ENCODE measurements at regions not wholly inside any gene's neighbourhood (a gene's known extent, or its start where the extent isn't known, plus 50 kb on each side); places are given as distances from the start of the nearest gene placed in this dataset.

- no peaks in the 10 kb centered on the region for H3K4me1 ChIP-seq
- no peak for DNase-seq (ENCODE audit: low spot score in 2 of 2)
- WGBS, 2 donors: 56 to 88% methylated on average over 2 of the region's 2 CpGs
Measured at GRCh38 chr7:18292584-18292983, 203.0 kb upstream of the HDAC9 start.

GRCh38 chr7:18293759-18294158 is 201.8 kb upstream of the HDAC9 start:
- H3K4me1 ChIP-seq: no peaks in the 10 kb centered on the region
- H3K27me3 ChIP-seq: no peaks in the 10 kb centered on the region
- no peaks in the 10 kb centered on the region for H3K36me3 ChIP-seq
- TF ChIP-seq POLR2A (IDR thresholded peaks at IDR 0.05): no peak
- TF ChIP-seq EP300 (IDR thresholded peaks at IDR 0.05): no peak
- no peak for TF ChIP-seq CTCF (IDR thresholded peaks at IDR 0.05)
- DNase-seq (ENCODE audit: low spot score in 2 of 2): no peak
- no peak overlapping the region for H3K27ac ChIP-seq
- WGBS, 2 donors: 87 to 94% methylated on average over 2 of the region's 2 CpGs
- no peaks in the 10 kb centered on the region for H3K9me3 ChIP-seq
- H3K4me3 ChIP-seq: no peak overlapping the region

More at GRCh38 chr7:18292584-18292983, 203.0 kb upstream of the HDAC9 start:
- Histone ChIP-seq H3K27ac (no peak overlapping the region), H3K4me3 (no peak overlapping the region), H3K9me3 (no peaks in the 10 kb centered on the region), H3K36me3 (no peaks in the 10 kb centered on the region), H3K27me3 (no peaks in the 10 kb centered on the region)
- TF ChIP-seq POLR2A (IDR thresholded peaks at IDR 0.05): no peak
- no peak for TF ChIP-seq EP300 (IDR thresholded peaks at IDR 0.05)
- no peak for TF ChIP-seq CTCF (IDR thresholded peaks at IDR 0.05)

GRCh38 chr7:18294411-18294810 is 201.1 kb upstream of the HDAC9 start:
- TF ChIP-seq EP300 (IDR thresholded peaks at IDR 0.05) (peak in 1 of 2 donors; percentile 48), POLR2A (IDR thresholded peaks at IDR 0.05) (no peak)
- Histone ChIP-seq H3K4me1 (no peaks in the 10 kb centered on the region), H3K36me3 (no peaks in the 10 kb centered on the region), H3K27me3 (no peaks in the 10 kb centered on the region), H3K4me3 (no peak overlapping the region), H3K9me3 (no peaks in the 10 kb centered on the region), H3K27ac (no peak overlapping the region)
- DNase-seq (ENCODE audit: low spot score in 2 of 2): no peak
- WGBS, 2 donors: 80 to 90% methylated on average over 4 of the region's 4 CpGs

GRCh38 chr7:18295781-18296423 is 199.6 kb upstream of the HDAC9 start:
- no peak overlapping the region for H3K27ac ChIP-seq
- H3K4me3 ChIP-seq: no peak overlapping the region
- DNase-seq (ENCODE audit: low spot score in 2 of 2): no peak
- no peaks in the 10 kb centered on the region for H3K36me3 ChIP-seq
- TF ChIP-seq CTCF (IDR thresholded peaks at IDR 0.05) (no peak), EP300 (IDR thresholded peaks at IDR 0.05) (no peak), POLR2A (IDR thresholded peaks at IDR 0.05) (no peak)
- H3K4me1 ChIP-seq: no peaks in the 10 kb centered on the region
- no peaks in the 10 kb centered on the region for H3K27me3 ChIP-seq
- WGBS, 2 donors: 63 to 68% methylated on average over 3 of the region's 3 CpGs
- H3K9me3 ChIP-seq: no peaks in the 10 kb centered on the region

- TF ChIP-seq EP300 (IDR thresholded peaks at IDR 0.05): no peak
- TF ChIP-seq CTCF (IDR thresholded peaks at IDR 0.05): no peak
- no peak for TF ChIP-seq POLR2A (IDR thresholded peaks at IDR 0.05)
- Histone ChIP-seq H3K27ac (no peak overlapping the region), H3K27me3 (no peaks in the 10 kb centered on the region), H3K4me3 (no peak overlapping the region), H3K4me1 (no peaks in the 10 kb centered on the region), H3K9me3 (no peaks in the 10 kb centered on the region), H3K36me3 (no peaks in the 10 kb centered on the region)
- 73 to 78% methylated on average over 2 of the region's 2 CpGs for WGBS, 2 donors
- no peak for DNase-seq (ENCODE audit: low spot score in 2 of 2)
Measured at GRCh38 chr7:18302097-18302496, 193.5 kb upstream of the HDAC9 start.

Measured in tibial nerve (tissue), 4 donors.